ENCODE measurements at regions not wholly inside any gene's neighbourhood (a gene's known extent, or its start where the extent isn't known, plus 50 kb on each side); places are given as distances from the start of the nearest gene placed in this dataset.

GRCh38 chr10:17518338-17518737 is 63.9 kb upstream of the ST8SIA6 start:
- no peaks in the 10 kb centered on the region for H3K9me3 Mint-ChIP-seq (ENCODE audit: unreplicated experiment)
- H3K36me3 Mint-ChIP-seq (ENCODE audit: low read depth, unreplicated experiment), result no peaks in the 10 kb centered on the region
- no peaks in the 10 kb centered on the region for H3K4me1 Mint-ChIP-seq (ENCODE audit: unreplicated experiment)
- TF ChIP-seq CTCF (IDR thresholded peaks at IDR 0.05; ENCODE audit: unreplicated experiment), result no peak
- no peak overlapping the region for H3K4me3 Mint-ChIP-seq (ENCODE audit: unreplicated experiment)
- no peak for DNase-seq (ENCODE audit: low spot score)
- H3K27ac Mint-ChIP-seq (ENCODE audit: unreplicated experiment), result no peak overlapping the region
- no peaks in the 10 kb centered on the region for H3K27me3 Mint-ChIP-seq (ENCODE audit: unreplicated experiment)

- H3K36me3 Mint-ChIP-seq (ENCODE audit: low read depth, unreplicated experiment), result no peaks in the 10 kb centered on the region
- H3K27ac Mint-ChIP-seq (ENCODE audit: unreplicated experiment), result no peak overlapping the region
These were observed 62.0 kb upstream of the ST8SIA6 start for GRCh38 chr10:17516376-17516775.

GRCh38 chr10:17512341-17513001 is 58.1 kb upstream of the ST8SIA6 start:
- DNase-seq (ENCODE audit: low spot score), result no peak
- Mint-ChIP-seq H3K27ac (ENCODE audit: unreplicated experiment) (no peak overlapping the region), H3K9me3 (ENCODE audit: unreplicated experiment) (no peaks in the 10 kb centered on the region), H3K4me3 (ENCODE audit: unreplicated experiment) (no peak overlapping the region), H3K4me1 (ENCODE audit: unreplicated experiment) (no peaks in the 10 kb centered on the region), H3K36me3 (ENCODE audit: low read depth, unreplicated experiment) (no peaks in the 10 kb centered on the region), H3K27me3 (ENCODE audit: unreplicated experiment) (no peaks in the 10 kb centered on the region)
- TF ChIP-seq CTCF (IDR thresholded peaks at IDR 0.05; ENCODE audit: unreplicated experiment), result no peak

More at GRCh38 chr10:17516376-17516775, 62.0 kb upstream of the ST8SIA6 start:
- Mint-ChIP-seq H3K27me3 (ENCODE audit: unreplicated experiment) (no peaks in the 10 kb centered on the region), H3K9me3 (ENCODE audit: unreplicated experiment) (no peaks in the 10 kb centered on the region), H3K4me1 (ENCODE audit: unreplicated experiment) (no peaks in the 10 kb centered on the region), H3K4me3 (ENCODE audit: unreplicated experiment) (no peak overlapping the region)
- TF ChIP-seq CTCF (IDR thresholded peaks at IDR 0.05; ENCODE audit: unreplicated experiment), result no peak
- DNase-seq (ENCODE audit: low spot score), result no peak

- Mint-ChIP-seq H3K9me3 (ENCODE audit: unreplicated experiment) (no peaks in the 10 kb centered on the region), H3K27me3 (ENCODE audit: unreplicated experiment) (no peaks in the 10 kb centered on the region), H3K27ac (ENCODE audit: unreplicated experiment) (no peak overlapping the region), H3K4me3 (ENCODE audit: unreplicated experiment) (no peak overlapping the region), H3K36me3 (ENCODE audit: low read depth, unreplicated experiment) (no peaks in the 10 kb centered on the region), H3K4me1 (ENCODE audit: unreplicated experiment) (no peaks in the 10 kb centered on the region)
- no peak for DNase-seq (ENCODE audit: low spot score)
- no peak for TF ChIP-seq CTCF (IDR thresholded peaks at IDR 0.05; ENCODE audit: unreplicated experiment)
These were observed 56.0 kb upstream of the ST8SIA6 start for GRCh38 chr10:17510242-17510908.

- DNase-seq (ENCODE audit: low spot score), result no peak
- no peaks in the 10 kb centered on the region for H3K9me3 Mint-ChIP-seq (ENCODE audit: unreplicated experiment)
- H3K27ac Mint-ChIP-seq (ENCODE audit: unreplicated experiment), result no peak overlapping the region
- H3K4me1 Mint-ChIP-seq (ENCODE audit: unreplicated experiment), result no peaks in the 10 kb centered on the region
- TF ChIP-seq CTCF (IDR thresholded peaks at IDR 0.05; ENCODE audit: unreplicated experiment), result no peak
- H3K36me3 Mint-ChIP-seq (ENCODE audit: low read depth, unreplicated experiment), result no peaks in the 10 kb centered on the region
- no peak overlapping the region for H3K4me3 Mint-ChIP-seq (ENCODE audit: unreplicated experiment)
- no peaks in the 10 kb centered on the region for H3K27me3 Mint-ChIP-seq (ENCODE audit: unreplicated experiment)
These were observed 53.1 kb upstream of the ST8SIA6 start for GRCh38 chr10:17507538-17507937.

Measured in endothelial cell (in vitro differentiated cells).